ENCODE measurements at regions not wholly inside any gene's neighbourhood (a gene's known extent, or its start where the extent isn't known, plus 50 kb on each side); places are given as distances from the start of the nearest gene placed in this dataset.

DNA sequence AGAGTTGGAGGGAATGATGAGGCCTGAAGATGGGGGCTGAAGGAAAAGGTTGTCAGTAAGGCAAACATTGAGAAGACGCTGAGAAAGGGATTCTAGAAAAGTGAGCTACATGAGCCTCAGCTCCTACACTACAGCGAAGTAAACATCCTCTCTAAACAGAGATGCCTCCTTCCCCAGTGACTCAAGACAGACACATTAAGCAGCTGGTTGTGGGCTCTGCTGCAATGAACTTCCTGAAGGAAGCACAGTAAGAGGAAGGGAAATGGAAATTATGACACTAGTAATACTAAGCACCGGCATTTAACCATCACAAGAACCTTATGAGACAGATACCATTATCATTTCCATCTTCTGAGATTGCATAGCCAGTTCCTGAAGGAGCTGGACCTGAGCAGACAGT lies 190.5 kb downstream of the C11orf87 start:
- Mint-ChIP-seq H3K9me3 (no peaks in the 10 kb centered on the region), H3K36me3 (ENCODE audit: low read depth) (no peaks in the 10 kb centered on the region), H3K4me1 (no peaks in the 10 kb centered on the region), H3K27me3 (ENCODE audit: insufficient read depth, low read depth, poor library complexity) (no peaks in the 10 kb centered on the region), H3K4me3 (no peak overlapping the region), H3K27ac (no peak overlapping the region)
- DNase-seq (ENCODE audit: low spot score) (no peak), ATAC-seq (no peak)
- Histone ChIP-seq H2AFZ (no peak overlapping the region), H3K79me2 (replicated peaks; ENCODE audit: insufficient read depth) (no peaks in the 10 kb centered on the region), H3K9me2 (ENCODE audit: insufficient read depth) (no peaks in the 10 kb centered on the region; the same call in 1 of the 2 replicates), H3K27me3 (ENCODE audit: insufficient read depth) (no peaks in the 10 kb centered on the region), H3K27ac (ENCODE audit: low read depth) (no peak overlapping the region), H3K4me3 (no peak overlapping the region), H3F3A (replicated peaks; ENCODE audit: low read depth) (no peaks in the 10 kb centered on the region), H4K20me1 (replicated peaks; ENCODE audit: insufficient read depth) (no peaks in the 10 kb centered on the region), H3K4me2 (no peak overlapping the region), H3K36me3 (ENCODE audit: insufficient read depth) (no peaks in the 10 kb centered on the region), H3K4me1 (ENCODE audit: insufficient read depth) (no peaks in the 10 kb centered on the region)
- TF ChIP-seq EZH2 (IDR thresholded peaks at IDR 0.05; ENCODE audit: low read depth, unreplicated experiment) (no peak), NANOG (IDR thresholded peaks at IDR 0.05; ENCODE audit: borderline replicate concordance) (no peak), POLR2AphosphoS5 (IDR thresholded peaks at IDR 0.05; ENCODE audit: low read depth) (no peak), ZNF114 (CRISPR knock-in tag; IDR thresholded peaks at IDR 0.05) (no peak), JUNB (IDR thresholded peaks at IDR 0.05; ENCODE audit: unreplicated experiment) (no peak), STAT1 (IDR thresholded peaks at IDR 0.05; ENCODE audit: unreplicated experiment) (no peak), ZNF331 (CRISPR knock-in tag; IDR thresholded peaks at IDR 0.05; ENCODE audit: low read depth) (no peak), EZH2phosphoT487 (IDR thresholded peaks at IDR 0.05; ENCODE audit: unreplicated experiment) (no peak), CREB1 (CRISPR knock-in tag; IDR thresholded peaks at IDR 0.05; ENCODE audit: low read depth) (no peak)
- TF ChIP-seq, protein P1, sequence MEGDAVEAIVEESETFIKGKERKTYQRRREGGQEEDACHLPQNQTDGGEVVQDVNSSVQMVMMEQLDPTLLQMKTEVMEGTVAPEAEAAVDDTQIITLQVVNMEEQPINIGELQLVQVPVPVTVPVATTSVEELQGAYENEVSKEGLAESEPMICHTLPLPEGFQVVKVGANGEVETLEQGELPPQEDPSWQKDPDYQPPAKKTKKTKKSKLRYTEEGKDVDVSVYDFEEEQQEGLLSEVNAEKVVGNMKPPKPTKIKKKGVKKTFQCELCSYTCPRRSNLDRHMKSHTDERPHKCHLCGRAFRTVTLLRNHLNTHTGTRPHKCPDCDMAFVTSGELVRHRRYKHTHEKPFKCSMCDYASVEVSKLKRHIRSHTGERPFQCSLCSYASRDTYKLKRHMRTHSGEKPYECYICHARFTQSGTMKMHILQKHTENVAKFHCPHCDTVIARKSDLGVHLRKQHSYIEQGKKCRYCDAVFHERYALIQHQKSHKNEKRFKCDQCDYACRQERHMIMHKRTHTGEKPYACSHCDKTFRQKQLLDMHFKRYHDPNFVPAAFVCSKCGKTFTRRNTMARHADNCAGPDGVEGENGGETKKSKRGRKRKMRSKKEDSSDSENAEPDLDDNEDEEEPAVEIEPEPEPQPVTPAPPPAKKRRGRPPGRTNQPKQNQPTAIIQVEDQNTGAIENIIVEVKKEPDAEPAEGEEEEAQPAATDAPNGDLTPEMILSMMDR (conservative IDR thresholded peaks at IDR 0.05; ENCODE audit: low read depth in 2 of 2), result no peak
- TF ChIP-seq, protein P2, sequence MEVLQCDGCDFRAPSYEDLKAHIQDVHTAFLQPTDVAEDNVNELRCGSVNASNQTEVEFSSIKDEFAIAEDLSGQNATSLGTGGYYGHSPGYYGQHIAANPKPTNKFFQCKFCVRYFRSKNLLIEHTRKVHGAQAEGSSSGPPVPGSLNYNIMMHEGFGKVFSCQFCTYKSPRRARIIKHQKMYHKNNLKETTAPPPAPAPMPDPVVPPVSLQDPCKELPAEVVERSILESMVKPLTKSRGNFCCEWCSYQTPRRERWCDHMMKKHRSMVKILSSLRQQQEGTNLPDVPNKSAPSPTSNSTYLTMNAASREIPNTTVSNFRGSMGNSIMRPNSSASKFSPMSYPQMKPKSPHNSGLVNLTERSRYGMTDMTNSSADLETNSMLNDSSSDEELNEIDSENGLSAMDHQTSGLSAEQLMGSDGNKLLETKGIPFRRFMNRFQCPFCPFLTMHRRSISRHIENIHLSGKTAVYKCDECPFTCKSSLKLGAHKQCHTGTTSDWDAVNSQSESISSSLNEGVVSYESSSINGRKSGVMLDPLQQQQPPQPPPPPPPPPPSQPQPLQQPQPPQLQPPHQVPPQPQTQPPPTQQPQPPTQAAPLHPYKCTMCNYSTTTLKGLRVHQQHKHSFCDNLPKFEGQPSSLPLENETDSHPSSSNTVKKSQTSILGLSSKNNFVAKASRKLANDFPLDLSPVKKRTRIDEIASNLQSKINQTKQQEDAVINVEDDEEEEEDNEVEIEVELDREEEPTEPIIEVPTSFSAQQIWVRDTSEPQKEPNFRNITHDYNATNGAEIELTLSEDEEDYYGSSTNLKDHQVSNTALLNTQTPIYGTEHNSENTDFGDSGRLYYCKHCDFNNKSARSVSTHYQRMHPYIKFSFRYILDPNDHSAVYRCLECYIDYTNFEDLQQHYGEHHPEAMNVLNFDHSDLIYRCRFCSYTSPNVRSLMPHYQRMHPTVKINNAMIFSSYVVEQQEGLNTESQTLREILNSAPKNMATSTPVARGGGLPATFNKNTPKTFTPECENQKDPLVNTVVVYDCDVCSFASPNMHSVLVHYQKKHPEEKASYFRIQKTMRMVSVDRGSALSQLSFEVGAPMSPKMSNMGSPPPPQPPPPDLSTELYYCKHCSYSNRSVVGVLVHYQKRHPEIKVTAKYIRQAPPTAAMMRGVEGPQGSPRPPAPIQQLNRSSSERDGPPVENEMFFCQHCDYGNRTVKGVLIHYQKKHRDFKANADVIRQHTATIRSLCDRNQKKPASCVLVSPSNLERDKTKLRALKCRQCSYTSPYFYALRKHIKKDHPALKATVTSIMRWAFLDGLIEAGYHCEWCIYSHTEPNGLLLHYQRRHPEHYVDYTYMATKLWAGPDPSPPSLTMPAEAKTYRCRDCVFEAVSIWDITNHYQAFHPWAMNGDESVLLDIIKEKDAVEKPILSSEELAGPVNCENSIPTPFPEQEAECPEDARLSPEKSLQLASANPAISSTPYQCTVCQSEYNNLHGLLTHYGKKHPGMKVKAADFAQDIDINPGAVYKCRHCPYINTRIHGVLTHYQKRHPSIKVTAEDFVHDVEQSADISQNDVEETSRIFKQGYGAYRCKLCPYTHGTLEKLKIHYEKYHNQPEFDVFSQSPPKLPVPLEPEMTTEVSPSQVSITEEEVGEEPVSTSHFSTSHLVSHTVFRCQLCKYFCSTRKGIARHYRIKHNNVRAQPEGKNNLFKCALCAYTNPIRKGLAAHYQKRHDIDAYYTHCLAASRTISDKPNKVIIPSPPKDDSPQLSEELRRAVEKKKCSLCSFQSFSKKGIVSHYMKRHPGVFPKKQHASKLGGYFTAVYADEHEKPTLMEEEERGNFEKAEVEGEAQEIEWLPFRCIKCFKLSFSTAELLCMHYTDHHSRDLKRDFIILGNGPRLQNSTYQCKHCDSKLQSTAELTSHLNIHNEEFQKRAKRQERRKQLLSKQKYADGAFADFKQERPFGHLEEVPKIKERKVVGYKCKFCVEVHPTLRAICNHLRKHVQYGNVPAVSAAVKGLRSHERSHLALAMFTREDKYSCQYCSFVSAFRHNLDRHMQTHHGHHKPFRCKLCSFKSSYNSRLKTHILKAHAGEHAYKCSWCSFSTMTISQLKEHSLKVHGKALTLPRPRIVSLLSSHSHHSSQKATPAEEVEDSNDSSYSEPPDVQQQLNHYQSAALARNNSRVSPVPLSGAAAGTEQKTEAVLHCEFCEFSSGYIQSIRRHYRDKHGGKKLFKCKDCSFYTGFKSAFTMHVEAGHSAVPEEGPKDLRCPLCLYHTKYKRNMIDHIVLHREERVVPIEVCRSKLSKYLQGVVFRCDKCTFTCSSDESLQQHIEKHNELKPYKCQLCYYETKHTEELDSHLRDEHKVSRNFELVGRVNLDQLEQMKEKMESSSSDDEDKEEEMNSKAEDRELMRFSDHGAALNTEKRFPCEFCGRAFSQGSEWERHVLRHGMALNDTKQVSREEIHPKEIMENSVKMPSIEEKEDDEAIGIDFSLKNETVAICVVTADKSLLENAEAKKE (CRISPR knock-in tag; IDR thresholded peaks at IDR 0.05), result no peak
- TF ChIP-seq, protein P3, sequence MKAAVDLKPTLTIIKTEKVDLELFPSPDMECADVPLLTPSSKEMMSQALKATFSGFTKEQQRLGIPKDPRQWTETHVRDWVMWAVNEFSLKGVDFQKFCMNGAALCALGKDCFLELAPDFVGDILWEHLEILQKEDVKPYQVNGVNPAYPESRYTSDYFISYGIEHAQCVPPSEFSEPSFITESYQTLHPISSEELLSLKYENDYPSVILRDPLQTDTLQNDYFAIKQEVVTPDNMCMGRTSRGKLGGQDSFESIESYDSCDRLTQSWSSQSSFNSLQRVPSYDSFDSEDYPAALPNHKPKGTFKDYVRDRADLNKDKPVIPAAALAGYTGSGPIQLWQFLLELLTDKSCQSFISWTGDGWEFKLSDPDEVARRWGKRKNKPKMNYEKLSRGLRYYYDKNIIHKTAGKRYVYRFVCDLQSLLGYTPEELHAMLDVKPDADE (IDR thresholded peaks at IDR 0.05), result no peak
- TF ChIP-seq, protein P4, sequence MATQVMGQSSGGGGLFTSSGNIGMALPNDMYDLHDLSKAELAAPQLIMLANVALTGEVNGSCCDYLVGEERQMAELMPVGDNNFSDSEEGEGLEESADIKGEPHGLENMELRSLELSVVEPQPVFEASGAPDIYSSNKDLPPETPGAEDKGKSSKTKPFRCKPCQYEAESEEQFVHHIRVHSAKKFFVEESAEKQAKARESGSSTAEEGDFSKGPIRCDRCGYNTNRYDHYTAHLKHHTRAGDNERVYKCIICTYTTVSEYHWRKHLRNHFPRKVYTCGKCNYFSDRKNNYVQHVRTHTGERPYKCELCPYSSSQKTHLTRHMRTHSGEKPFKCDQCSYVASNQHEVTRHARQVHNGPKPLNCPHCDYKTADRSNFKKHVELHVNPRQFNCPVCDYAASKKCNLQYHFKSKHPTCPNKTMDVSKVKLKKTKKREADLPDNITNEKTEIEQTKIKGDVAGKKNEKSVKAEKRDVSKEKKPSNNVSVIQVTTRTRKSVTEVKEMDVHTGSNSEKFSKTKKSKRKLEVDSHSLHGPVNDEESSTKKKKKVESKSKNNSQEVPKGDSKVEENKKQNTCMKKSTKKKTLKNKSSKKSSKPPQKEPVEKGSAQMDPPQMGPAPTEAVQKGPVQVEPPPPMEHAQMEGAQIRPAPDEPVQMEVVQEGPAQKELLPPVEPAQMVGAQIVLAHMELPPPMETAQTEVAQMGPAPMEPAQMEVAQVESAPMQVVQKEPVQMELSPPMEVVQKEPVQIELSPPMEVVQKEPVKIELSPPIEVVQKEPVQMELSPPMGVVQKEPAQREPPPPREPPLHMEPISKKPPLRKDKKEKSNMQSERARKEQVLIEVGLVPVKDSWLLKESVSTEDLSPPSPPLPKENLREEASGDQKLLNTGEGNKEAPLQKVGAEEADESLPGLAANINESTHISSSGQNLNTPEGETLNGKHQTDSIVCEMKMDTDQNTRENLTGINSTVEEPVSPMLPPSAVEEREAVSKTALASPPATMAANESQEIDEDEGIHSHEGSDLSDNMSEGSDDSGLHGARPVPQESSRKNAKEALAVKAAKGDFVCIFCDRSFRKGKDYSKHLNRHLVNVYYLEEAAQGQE (IDR thresholded peaks at IDR 0.05; ENCODE audit: unreplicated experiment), result no peak
